ENCODE measurements at regions not wholly inside any gene's neighbourhood (a gene's known extent, or its start where the extent isn't known, plus 50 kb on each side); places are given as distances from the start of the nearest gene placed in this dataset.

- Histone ChIP-seq H3K9me1 (ENCODE audit: insufficient read depth, low read length) (no peaks in the 10 kb centered on the region), H3K23ac (ENCODE audit: low read depth, low read length) (no peak overlapping the region), H3K9me3 (ENCODE audit: control insufficient read depth, insufficient read depth, low read length) (peaks cover 5% of the 10 kb centered on the region), H4K8ac (ENCODE audit: low read depth in 2 of 2, low read length in 2 of 2) (no peak overlapping the region), H3K4me2 (ENCODE audit: low read depth, low read length) (no peak overlapping the region), H2BK5ac (ENCODE audit: low read depth, low read length, poor library complexity, severe bottlenecking) (no peak overlapping the region), H3K9ac (ENCODE audit: low read depth, low read length) (no peak overlapping the region), H2AK9ac (replicated peaks; ENCODE audit: low read depth, low read length, poor library complexity) (no peak overlapping the region), H4K5ac (ENCODE audit: low read depth, low read length) (no peak overlapping the region), H3K79me1 (ENCODE audit: low read depth in 1 of 2, low read length in 2 of 2) (no peaks in the 10 kb centered on the region), H4K91ac (ENCODE audit: insufficient read depth, low read depth, low read length) (no peak overlapping the region), H3K4me1 (ENCODE audit: control insufficient read depth, insufficient read depth, low read length) (no peaks in the 10 kb centered on the region), H3K14ac (replicated peaks; ENCODE audit: low read depth, low read length) (no peak overlapping the region), H3K36me3 (ENCODE audit: control insufficient read depth, insufficient read depth, low read length) (no peaks in the 10 kb centered on the region), H3K27ac (ENCODE audit: insufficient read depth, low read length) (no peak overlapping the region), H3K4ac (ENCODE audit: low read depth, low read length) (no peak overlapping the region), H3K4me3 (ENCODE audit: insufficient read depth, low read depth, low read length) (no peak overlapping the region), H2AK5ac (ENCODE audit: low read depth, low read length) (no peak overlapping the region), H2AFZ (replicated peaks; ENCODE audit: low read length, poor library complexity) (no peak overlapping the region), H3K27me3 (ENCODE audit: control insufficient read depth, insufficient read depth, low read length) (no peaks in the 10 kb centered on the region), H3K18ac (ENCODE audit: low read depth, low read length) (no peak overlapping the region), H2BK120ac (ENCODE audit: low read depth, low read length) (no peak overlapping the region), H2BK15ac (ENCODE audit: low read depth, low read length) (no peak overlapping the region), H2BK20ac (ENCODE audit: low read depth, low read length) (no peak overlapping the region), H4K20me1 (ENCODE audit: insufficient read depth, low read length) (no peaks in the 10 kb centered on the region), H3K56ac (ENCODE audit: extremely low read depth, insufficient read depth, low read length) (no peak overlapping the region)
- intact Hi-C loops (cut with micrococcal nuclease), result no loop called here
- TF ChIP-seq FOS (IDR thresholded peaks at IDR 0.05; ENCODE audit: low read depth, low read length) (no peak), MAZ (IDR thresholded peaks at IDR 0.05; ENCODE audit: borderline replicate concordance, low read depth, low read length) (no peak), CTCF (conservative IDR thresholded peaks at IDR 0.05; ENCODE audit: low read depth, low read length) (no peak)
- BruUV-seq (replicated peaks), result no TSS peak
- no peak for ATAC-seq (ENCODE audit: low read depth)
- no CpG with 5 or more reads among the region's 1 CpG for WGBS, 2 experiments (ENCODE audit: extremely low coverage in 2 of 2, insufficient read length in 1 of 2)
- in situ Hi-C loops (cut with MboI; ENCODE audit: low sequenced_read_pairs), result no loop called here
- ChIA-PET CTCF (no interaction called here), POLR2A (ENCODE audit: unreplicated experiment) (no interaction called here)
- dilution Hi-C loops (cut with HindIII; ENCODE audit: low sequenced_read_pairs, unreplicated experiment), result no loop called here
- no peak for DNase-seq
These were observed 152.8 kb upstream of the SLC35B3 start for GRCh38 chr6:8588176-8588575.
